CD14-positive monocyte (primary cell): ENCODE measurements at regions not wholly inside any gene's neighbourhood (a gene's known extent, or its start where the extent isn't known, plus 50 kb on each side); places are given as distances from the start of the nearest gene placed in this dataset.

Experiments used
- DNase-seq, 3 donors: peaks; one replicate each; pipeline ENCODE4 v3.0.0-alpha.2; 2011 to 2022
- H2AFZ ChIP-seq: 2 replicates; pipeline ENCODE4 v1.6.0; 2012; ENCODE audit warnings: mild to moderate bottlenecking, low read depth, low read length, inconsistent platforms; ENCODE audit not compliant: insufficient read depth, poor library complexity, severe bottlenecking
- H3K27ac ChIP-seq, 2 donors: 1 replicate in 1 of 2; 2 replicates in 1 of 2; pipeline ENCODE4 v1.5.1; 2012 to 2013; ENCODE audit warnings: low read length in 2 of 2, control low read depth in 1 of 2, inconsistent platforms in 1 of 2, low read depth in 1 of 2, mild to moderate bottlenecking in 1 of 2
- H3K27me3 ChIP-seq, 2 donors: one replicate each; pipeline versions ENCODE4 v1.6.0 to v1.6.1; 2011 to 2013; ENCODE audit warnings: low read length in 2 of 2; ENCODE audit not compliant: control insufficient read depth in 2 of 2, insufficient read depth in 2 of 2
- H3K36me3 ChIP-seq, 2 donors: replicated peaks in 1 of 2; 1 replicate in 1 of 2; 2 replicates in 1 of 2; pipeline versions ENCODE4 v1.5.1 to v1.6.1; 2012 to 2013; ENCODE audit warnings: low read length in 2 of 2, control low read depth in 1 of 2, inconsistent platforms in 1 of 2, mild to moderate bottlenecking in 1 of 2; ENCODE audit not compliant: insufficient read depth in 2 of 2, control insufficient read depth in 1 of 2
- H3K4me1 ChIP-seq, 2 donors: 1 replicate in 1 of 2; 2 replicates in 1 of 2; pipeline versions ENCODE4 v1.5.1 to v1.6.1; 2012 to 2013; ENCODE audit warnings: low read length in 2 of 2, control low read depth in 1 of 2, inconsistent platforms in 1 of 2, mild to moderate bottlenecking in 1 of 2, moderate library complexity in 1 of 2; ENCODE audit not compliant: insufficient read depth in 2 of 2, control insufficient read depth in 1 of 2
- H3K4me2 ChIP-seq: replicated peaks from 2 replicates; pipeline ENCODE3; 2012; ENCODE audit warnings: low read length, moderate library complexity, mild to moderate bottlenecking; ENCODE audit not compliant: poor library complexity, severe bottlenecking; ENCODE audit errors: extremely low read depth
- H3K4me3 ChIP-seq, 3 experiments: fragments of 200-600 bp in 1 of 3; sonication (generic) in 1 of 3; replicated peaks in 1 of 3; 1 replicate in 2 of 3; 2 replicates in 1 of 3; pipeline ENCODE4 v1.5.1; 2011 to 2013; ENCODE audit warnings: low read length in 3 of 3, mild to moderate bottlenecking in 3 of 3, control low read depth in 2 of 3, low read depth in 2 of 3, inconsistent platforms in 1 of 3, moderate library complexity in 1 of 3
- H3K79me2 ChIP-seq: 2 replicates; pipeline ENCODE4 v1.6.0; 2012; ENCODE audit warnings: mild to moderate bottlenecking, control low read depth, inconsistent platforms, low read length, moderate library complexity; ENCODE audit not compliant: insufficient read depth
- H3K9ac ChIP-seq: 2 replicates; pipeline ENCODE4 v1.6.0; 2017; ENCODE audit warnings: low read length, mild to moderate bottlenecking; ENCODE audit not compliant: insufficient read depth, poor library complexity, severe bottlenecking
- H3K9me3 ChIP-seq, 2 donors: replicated peaks in 1 of 2; 1 replicate in 1 of 2; 2 replicates in 1 of 2; pipeline versions ENCODE4 v1.5.1 to v1.6.1; 2012 to 2013; ENCODE audit warnings: low read length in 2 of 2, control low read depth in 1 of 2; ENCODE audit not compliant: control insufficient read depth in 1 of 2, insufficient read depth in 1 of 2
- H4K20me1 ChIP-seq: 2 replicates; pipeline ENCODE4 v1.6.0; 2012; ENCODE audit warnings: mild to moderate bottlenecking, low read length, control low read depth, moderate library complexity; ENCODE audit not compliant: insufficient read depth
- H3K27ac Mint-ChIP-seq, 7 donors: one replicate each; pipeline ENCODE4 v1.8.0; 2020; ENCODE audit warnings: mild to moderate bottlenecking in 7 of 7, mixed read lengths in 7 of 7, moderate library complexity in 6 of 7, inconsistent platforms in 2 of 7
- H3K27me3 Mint-ChIP-seq, 3 donors: one replicate each; pipeline ENCODE4 v1.8.0; 2021 to 2022; ENCODE audit warnings: low read depth in 3 of 3, mild to moderate bottlenecking in 3 of 3, mixed read lengths in 3 of 3, moderate library complexity in 3 of 3, inconsistent platforms in 1 of 3
- H3K36me3 Mint-ChIP-seq, 2 donors: one replicate each; pipeline ENCODE4 v1.8.0; 2020; ENCODE audit warnings: mixed read lengths in 2 of 2, inconsistent platforms in 1 of 2, mild to moderate bottlenecking in 1 of 2
- H3K4me1 Mint-ChIP-seq: one replicate; pipeline ENCODE4 v1.8.0; 2020; ENCODE audit warnings: mild to moderate bottlenecking, mixed read lengths
- H3K4me3 Mint-ChIP-seq, 2 donors: one replicate each; pipeline ENCODE4 v1.8.0; 2020; ENCODE audit warnings: mild to moderate bottlenecking in 2 of 2, mixed read lengths in 2 of 2, moderate library complexity in 1 of 2
- H3K9me3 Mint-ChIP-seq, 7 donors: one replicate each; pipeline ENCODE4 v1.8.0; 2020 to 2022; ENCODE audit warnings: mixed read lengths in 7 of 7, mild to moderate bottlenecking in 6 of 7, moderate library complexity in 6 of 7, inconsistent platforms in 2 of 7
- WGBS: methylation state at CpG from one replicate; pipeline ENCODE4 v1.1.5; 2013; ENCODE audit warnings: missing lambda C conversion rate; ENCODE audit not compliant: insufficient coverage; 5-methylcytosine and 5-hydroxymethylcytosine counted together
- intact Hi-C, 2 donors: fragments of 100-400 bp; cut with micrococcal nuclease; formaldehyde crosslinking; loops; one replicate each; pipeline versions ENCODE4 v1.15.0 to v1.15.1; 2023
- TF ChIP-seq, protein P1 (sequence below): fragments of 200-600 bp; IDR thresholded peaks from one replicate; pipeline ENCODE4 v1.8.0; 2022; ENCODE audit warnings: antibody characterized with exemption, mild to moderate bottlenecking

- Mint-ChIP-seq H3K36me3 (no peaks in the 10 kb centered on the region), H3K27me3 (no peaks in the 10 kb centered on the region), H3K9me3 (peaks cover 0 to 7% (median 2%) of the 10 kb centered on the region in 7 donors), H3K27ac (no peak overlapping the region), H3K4me3 (no peak overlapping the region), H3K4me1 (no peaks in the 10 kb centered on the region)
- intact Hi-C loops, result no loop called here
- Histone ChIP-seq H3K27me3 (no peaks in the 10 kb centered on the region), H4K20me1 (no peaks in the 10 kb centered on the region), H3K4me2 (no peak overlapping the region), H3K79me2 (no peaks in the 10 kb centered on the region), H3K9me3 (peaks cover 0 to 8% of the 10 kb centered on the region in 2 donors), H2AFZ (no peak overlapping the region), H3K4me1 (no peaks in the 10 kb centered on the region), H3K9ac (no peak overlapping the region), H3K36me3 (no peaks in the 10 kb centered on the region), H3K27ac (no peak overlapping the region), H3K4me3 (no peak overlapping the region)
- 96% methylated on average over 7 of the region's 8 CpGs for WGBS
- TF ChIP-seq, protein P1, sequence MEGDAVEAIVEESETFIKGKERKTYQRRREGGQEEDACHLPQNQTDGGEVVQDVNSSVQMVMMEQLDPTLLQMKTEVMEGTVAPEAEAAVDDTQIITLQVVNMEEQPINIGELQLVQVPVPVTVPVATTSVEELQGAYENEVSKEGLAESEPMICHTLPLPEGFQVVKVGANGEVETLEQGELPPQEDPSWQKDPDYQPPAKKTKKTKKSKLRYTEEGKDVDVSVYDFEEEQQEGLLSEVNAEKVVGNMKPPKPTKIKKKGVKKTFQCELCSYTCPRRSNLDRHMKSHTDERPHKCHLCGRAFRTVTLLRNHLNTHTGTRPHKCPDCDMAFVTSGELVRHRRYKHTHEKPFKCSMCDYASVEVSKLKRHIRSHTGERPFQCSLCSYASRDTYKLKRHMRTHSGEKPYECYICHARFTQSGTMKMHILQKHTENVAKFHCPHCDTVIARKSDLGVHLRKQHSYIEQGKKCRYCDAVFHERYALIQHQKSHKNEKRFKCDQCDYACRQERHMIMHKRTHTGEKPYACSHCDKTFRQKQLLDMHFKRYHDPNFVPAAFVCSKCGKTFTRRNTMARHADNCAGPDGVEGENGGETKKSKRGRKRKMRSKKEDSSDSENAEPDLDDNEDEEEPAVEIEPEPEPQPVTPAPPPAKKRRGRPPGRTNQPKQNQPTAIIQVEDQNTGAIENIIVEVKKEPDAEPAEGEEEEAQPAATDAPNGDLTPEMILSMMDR, result no peak
- no peak for DNase-seq
These were observed 247.7 kb upstream of the TTC14 start for GRCh38 chr3:180354214-180354613.

- Histone ChIP-seq H3K4me2 (no peak overlapping the region), H3K9me3 (peaks cover 0 to 8% of the 10 kb centered on the region in 2 donors), H3K27me3 (no peaks in the 10 kb centered on the region), H3K36me3 (no peaks in the 10 kb centered on the region), H3K9ac (no peak overlapping the region), H3K4me1 (no peaks in the 10 kb centered on the region), H3K4me3 (no peak overlapping the region), H4K20me1 (no peaks in the 10 kb centered on the region), H3K79me2 (no peaks in the 10 kb centered on the region), H3K27ac (no peak overlapping the region), H2AFZ (no peak overlapping the region)
- Mint-ChIP-seq H3K9me3 (peaks cover 0 to 7% (median 2%) of the 10 kb centered on the region in 7 donors), H3K27me3 (no peaks in the 10 kb centered on the region), H3K4me3 (no peak overlapping the region), H3K27ac (no peak overlapping the region), H3K36me3 (no peaks in the 10 kb centered on the region), H3K4me1 (no peaks in the 10 kb centered on the region)
- no peak for DNase-seq
- TF ChIP-seq, protein P1, result no peak
- intact Hi-C loops, result no loop called here
These were observed 243.8 kb upstream of the TTC14 start for GRCh38 chr3:180358179-180358578.
